ENCODE measurements at regions not wholly inside any gene's neighbourhood (a gene's known extent, or its start where the extent isn't known, plus 50 kb on each side); places are given as distances from the start of the nearest gene placed in this dataset.

DNA sequence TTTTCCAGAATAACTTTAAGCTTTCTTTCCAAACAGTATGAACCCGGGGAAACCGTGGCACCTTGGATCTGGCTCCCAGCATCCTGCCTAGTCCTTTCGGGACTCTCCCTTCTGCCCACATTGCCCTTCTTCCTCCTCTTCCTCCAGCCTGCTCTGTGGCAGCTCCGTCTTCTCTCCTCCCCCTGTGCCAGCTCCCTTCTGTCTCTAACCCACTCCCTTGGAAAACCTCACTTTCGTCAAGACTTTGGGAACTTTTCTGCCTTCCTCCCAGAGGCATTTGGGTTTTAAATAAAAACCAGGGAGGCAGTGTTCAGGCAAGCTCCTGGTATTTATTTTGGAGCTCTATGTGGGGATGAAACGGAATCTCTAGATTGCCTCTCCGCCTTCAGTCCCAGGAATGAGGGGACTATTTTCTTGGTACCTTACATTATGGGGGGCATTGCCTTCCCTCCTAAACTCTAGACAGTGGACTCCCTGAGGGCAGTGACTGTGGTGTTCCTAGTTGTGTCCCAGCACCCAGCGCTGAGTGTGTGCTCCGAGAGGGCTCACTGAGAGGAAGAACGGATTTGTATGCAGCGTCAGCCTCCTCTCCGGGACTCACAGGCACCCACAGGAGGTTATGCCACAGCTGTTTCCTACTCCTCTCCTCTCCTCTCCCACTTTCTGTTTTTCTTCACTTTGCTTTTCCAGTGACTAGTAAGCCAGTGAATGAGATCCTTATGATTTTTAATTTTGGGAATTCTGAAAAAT lies 105.4 kb upstream of the MRPS22 start:
- TF ChIP-seq CTCF (IDR thresholded peaks at IDR 0.05) (no peak), EZH2 (IDR thresholded peaks at IDR 0.05; ENCODE audit: borderline replicate concordance, insufficient read depth, low read depth, low read length, poor library complexity, severe bottlenecking) (no peak)

Measured in B cell (primary cell).